HUES48 (cell line): ENCODE measurements at regions not wholly inside any gene's neighbourhood (a gene's known extent, or its start where the extent isn't known, plus 50 kb on each side); places are given as distances from the start of the nearest gene placed in this dataset.
"Not testable (repeated sequence)": the region's sequence is repeated elsewhere in the genome, so short reads cannot be mapped to it uniquely, and the experiment has no call there.

ENCODE experiments used
- H3K27ac ChIP-seq: one replicate; pipeline ENCODE4 v1.7.0; 2013; ENCODE audit warnings: low read depth, low read length, inconsistent platforms
- H3K27me3 ChIP-seq: 2 replicates; pipeline ENCODE4 v1.6.1; 2013; ENCODE audit warnings: mild to moderate bottlenecking, low read length; ENCODE audit not compliant: control insufficient read depth, insufficient read depth
- H3K36me3 ChIP-seq: 2 replicates; pipeline ENCODE4 v1.6.1; 2013; ENCODE audit warnings: low read length; ENCODE audit not compliant: control insufficient read depth, insufficient read depth
- H3K4me1 ChIP-seq: 2 replicates; pipeline ENCODE4 v1.6.1; 2013; ENCODE audit warnings: mild to moderate bottlenecking, low read length; ENCODE audit not compliant: control insufficient read depth, insufficient read depth
- H3K4me3 ChIP-seq: 2 replicates; pipeline ENCODE4 v1.5.1; 2013; ENCODE audit warnings: mild to moderate bottlenecking, low read depth, low read length
- H3K9ac ChIP-seq: 2 replicates; pipeline ENCODE4 v1.6.1; 2013; ENCODE audit warnings: mild to moderate bottlenecking, low read depth, low read length, moderate library complexity
- H3K9me3 ChIP-seq: 2 replicates; pipeline ENCODE4 v1.6.1; 2013; ENCODE audit warnings: low read length; ENCODE audit not compliant: control insufficient read depth, insufficient read depth

- Histone ChIP-seq H3K9me3 (no peaks in the 10 kb centered on the region), H3K4me1 (peaks cover 12% of the 10 kb centered on the region; the same call in 1 of the 2 replicates), H3K36me3 (no peaks in the 10 kb centered on the region), H3K4me3 (no peak overlapping the region), H3K27ac (no peak overlapping the region), H3K9ac (no peak overlapping the region), H3K27me3 (no peaks in the 10 kb centered on the region)
Measured at GRCh38 chr7:94142281-94142680, 138.1 kb upstream of the BET1 start.

- Histone ChIP-seq H3K27ac (no peak overlapping the region), H3K9me3 (no peaks in the 10 kb centered on the region), H3K4me1 (peaks cover 12% of the 10 kb centered on the region; the same call in 1 of the 2 replicates), H3K27me3 (no peaks in the 10 kb centered on the region), H3K9ac (no peak overlapping the region), H3K36me3 (no peaks in the 10 kb centered on the region), H3K4me3 (no peak overlapping the region)
Measured at GRCh38 chr7:94145602-94146001, 141.4 kb upstream of the BET1 start.

GRCh38 chr7:94146408-94146807, 142.3 kb upstream of the BET1 start:
- Histone ChIP-seq H3K9ac (no peak overlapping the region), H3K9me3 (no peaks in the 10 kb centered on the region), H3K4me3 (no peak overlapping the region), H3K27me3 (no peaks in the 10 kb centered on the region), H3K36me3 (no peaks in the 10 kb centered on the region), H3K4me1 (peaks cover 5% of the 10 kb centered on the region; the same call in 1 of the 2 replicates), H3K27ac (no peak overlapping the region)

DNA sequence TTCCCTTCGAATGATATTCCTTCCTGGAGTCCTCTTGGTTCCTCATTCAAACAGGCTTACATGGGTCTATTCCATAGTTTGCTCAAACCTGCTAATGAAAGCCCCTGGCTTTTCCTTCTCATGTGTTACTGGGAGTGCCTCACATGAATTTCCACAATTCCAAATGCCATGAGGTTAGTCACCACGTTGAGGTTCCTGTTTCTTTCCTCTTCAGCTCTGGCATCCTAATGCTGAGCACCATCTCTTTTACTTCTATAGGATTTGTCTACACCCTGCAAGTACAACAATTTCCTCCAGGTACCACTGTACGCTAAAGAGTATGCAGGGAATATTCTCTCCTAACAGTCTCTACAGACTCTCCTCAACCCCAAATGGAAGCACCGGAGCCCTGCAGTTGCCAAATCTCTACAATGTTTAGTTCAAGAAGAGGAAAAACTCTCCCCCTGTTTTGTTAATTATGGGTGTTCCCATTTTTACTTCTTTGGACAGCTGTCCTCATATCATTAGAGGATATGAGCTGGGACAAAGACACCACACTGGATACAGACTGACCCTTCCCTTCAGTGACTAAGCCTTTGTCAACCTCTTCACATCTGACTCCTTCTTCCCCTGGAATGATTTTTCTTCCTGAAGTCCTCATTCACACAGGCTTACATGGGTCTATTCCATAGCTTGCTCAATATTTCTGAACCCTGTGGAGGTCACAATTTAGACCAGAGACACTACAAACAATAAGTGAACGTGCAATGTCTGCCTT, 145.8 kb upstream of the BET1 start:
- Histone ChIP-seq H3K27me3 (no peaks in the 10 kb centered on the region), H3K4me3 (no peak overlapping the region), H3K36me3 (no peaks in the 10 kb centered on the region), H3K9ac (no peak overlapping the region), H3K4me1 (peaks cover 4% of the 10 kb centered on the region), H3K27ac (no peak overlapping the region), H3K9me3 (no peaks in the 10 kb centered on the region)

DNA sequence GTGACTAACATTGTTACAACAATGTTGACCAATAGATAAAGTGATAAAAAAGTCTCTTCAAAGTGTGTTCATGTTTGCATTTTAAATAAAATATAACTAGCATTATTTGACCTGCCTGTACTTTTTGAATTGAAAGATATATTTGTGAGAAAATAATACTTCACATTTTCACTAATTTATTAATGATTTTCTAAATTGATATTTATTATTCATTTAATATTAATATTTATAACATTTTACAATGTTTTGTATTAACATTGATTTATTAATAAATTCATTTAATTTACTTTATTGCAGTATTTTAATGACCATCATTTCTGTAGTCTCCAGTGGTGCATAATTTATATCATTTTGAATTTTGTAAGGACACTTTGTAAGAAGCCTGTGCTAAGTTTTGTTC, 150.0 kb upstream of the BET1 start:
- no peaks in the 10 kb centered on the region for H3K27me3 ChIP-seq
- H3K4me3 ChIP-seq, result no peak overlapping the region
- H3K9me3 ChIP-seq, result no peaks in the 10 kb centered on the region
- H3K36me3 ChIP-seq, result no peaks in the 10 kb centered on the region
- no peak overlapping the region for H3K9ac ChIP-seq
- H3K4me1 ChIP-seq, result peaks cover 4% of the 10 kb centered on the region
- no peak overlapping the region for H3K27ac ChIP-seq

DNA sequence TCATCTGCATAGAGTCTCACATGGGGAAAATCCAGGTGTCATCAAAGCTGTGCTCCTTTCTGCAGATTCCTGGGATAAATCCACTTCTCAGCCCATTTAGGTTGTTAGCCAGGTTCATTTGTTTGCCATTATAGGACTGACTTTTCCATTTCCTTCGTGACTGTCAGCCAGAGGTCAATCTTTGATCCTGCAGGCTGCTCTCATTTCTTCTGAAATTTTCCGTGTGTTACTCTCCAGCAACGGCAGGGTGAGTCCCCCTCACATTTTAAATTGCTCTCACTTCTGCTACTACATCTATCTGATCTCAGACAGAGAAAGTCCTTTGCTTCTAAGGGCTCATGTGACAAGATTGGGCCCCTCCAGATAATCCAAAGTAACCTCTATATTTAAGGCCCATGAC, 150.7 kb upstream of the BET1 start:
- Histone ChIP-seq H3K36me3 (no peaks in the 10 kb centered on the region), H3K9me3 (no peaks in the 10 kb centered on the region), H3K4me1 (peaks cover 4% of the 10 kb centered on the region), H3K27me3 (no peaks in the 10 kb centered on the region), H3K27ac (no peak overlapping the region), H3K9ac (no peak overlapping the region), H3K4me3 (no peak overlapping the region)

DNA sequence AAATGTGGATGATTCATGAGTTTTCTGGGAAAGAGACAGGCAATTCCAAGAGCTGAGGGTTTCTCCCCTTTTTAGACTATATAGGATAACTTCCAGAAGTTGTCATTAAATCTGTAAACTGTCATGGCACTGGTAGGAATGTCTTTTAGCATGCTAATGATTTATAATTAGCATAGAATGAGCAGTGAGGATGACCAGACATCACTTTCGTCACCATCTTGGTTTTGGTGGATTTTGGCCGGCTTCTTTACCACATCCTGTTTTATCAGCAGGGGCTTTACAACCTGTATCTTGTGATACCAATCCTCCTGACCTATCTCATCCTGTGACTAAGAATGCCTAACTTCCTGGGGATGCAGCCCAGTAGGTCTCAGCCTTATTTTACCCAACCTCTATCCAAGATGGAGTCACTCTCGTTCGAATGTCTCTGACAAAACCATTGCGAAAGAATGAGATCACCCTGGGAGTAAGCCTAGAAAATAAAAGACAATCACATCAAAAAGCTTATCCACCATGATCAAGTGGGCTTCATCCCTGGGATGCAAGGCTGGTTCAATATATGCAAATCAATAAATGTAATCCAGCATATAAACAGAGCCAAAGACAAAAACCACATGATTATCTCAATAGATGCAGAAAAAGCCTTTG, 153.6 kb upstream of the BET1 start:
- not testable (repeated sequence) for H3K4me1 ChIP-seq, H3K9me3 ChIP-seq, H3K27ac ChIP-seq, H3K27me3 ChIP-seq, H3K4me3 ChIP-seq, H3K9ac ChIP-seq, H3K36me3 ChIP-seq

DNA sequence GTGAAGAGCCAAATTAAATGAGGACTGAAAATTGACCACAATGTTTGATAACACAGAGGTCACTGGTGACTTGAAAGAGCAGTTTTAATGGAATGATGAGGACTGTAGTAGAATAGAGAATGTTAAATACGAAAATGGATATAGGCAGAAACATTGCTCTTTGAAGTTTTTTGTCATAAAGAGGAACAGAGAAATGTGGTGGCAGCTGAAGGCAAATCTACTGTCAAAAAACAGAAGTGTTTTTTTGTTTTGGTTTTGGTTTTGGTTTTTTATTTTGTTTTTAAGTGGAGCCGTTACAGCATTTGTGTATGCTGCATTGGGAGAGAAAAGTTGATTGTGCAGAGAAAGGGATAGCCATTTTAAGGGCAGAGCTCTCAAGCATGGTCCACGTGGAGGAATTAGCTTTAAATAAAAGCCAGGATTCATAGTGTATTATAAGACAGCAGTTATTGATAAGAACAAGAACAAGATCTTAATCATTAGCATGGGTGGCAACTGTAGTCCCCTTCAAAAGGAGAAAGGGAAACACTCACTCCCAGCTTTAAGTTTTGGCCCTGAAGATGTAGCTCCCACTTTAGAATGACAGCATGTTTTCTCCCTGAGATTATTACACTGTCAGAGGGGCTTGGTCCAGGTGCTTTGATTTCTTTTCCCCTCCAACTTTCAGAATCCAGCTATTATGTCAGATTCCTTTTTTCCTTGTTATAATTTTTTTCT, 156.7 kb upstream of the BET1 start:
- no peaks in the 10 kb centered on the region for H3K4me1 ChIP-seq
- H3K4me3 ChIP-seq, result no peak overlapping the region
- H3K36me3 ChIP-seq, result no peaks in the 10 kb centered on the region
- H3K9me3 ChIP-seq, result peaks cover 7% of the 10 kb centered on the region; the same call in 1 of the 2 replicates
- no peak overlapping the region for H3K27ac ChIP-seq
- H3K9ac ChIP-seq, result no peak overlapping the region
- no peaks in the 10 kb centered on the region for H3K27me3 ChIP-seq

DNA sequence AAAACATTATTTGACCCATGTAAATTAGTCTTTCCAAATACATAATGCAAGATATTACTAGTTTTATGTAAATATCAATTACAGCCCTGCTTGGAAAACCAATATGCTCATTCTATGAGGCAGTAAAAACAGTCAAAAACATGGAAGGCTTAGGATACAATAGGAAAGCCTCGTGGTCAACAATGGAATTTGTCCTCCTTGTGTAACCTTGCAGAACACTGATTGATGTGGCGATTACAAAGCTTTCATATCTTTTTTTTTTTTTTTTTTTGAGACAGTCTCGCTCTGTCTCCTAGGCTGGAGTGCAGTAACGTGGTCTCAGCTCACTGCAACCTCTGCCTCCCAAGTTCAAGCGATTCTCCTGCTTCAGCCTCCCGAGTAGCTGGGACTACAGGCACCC, 157.3 kb upstream of the BET1 start:
- Histone ChIP-seq H3K9ac (no peak overlapping the region), H3K9me3 (peaks cover 10% of the 10 kb centered on the region), H3K27me3 (no peaks in the 10 kb centered on the region), H3K36me3 (no peaks in the 10 kb centered on the region), H3K27ac (no peak overlapping the region), H3K4me3 (no peak overlapping the region), H3K4me1 (no peaks in the 10 kb centered on the region)

DNA sequence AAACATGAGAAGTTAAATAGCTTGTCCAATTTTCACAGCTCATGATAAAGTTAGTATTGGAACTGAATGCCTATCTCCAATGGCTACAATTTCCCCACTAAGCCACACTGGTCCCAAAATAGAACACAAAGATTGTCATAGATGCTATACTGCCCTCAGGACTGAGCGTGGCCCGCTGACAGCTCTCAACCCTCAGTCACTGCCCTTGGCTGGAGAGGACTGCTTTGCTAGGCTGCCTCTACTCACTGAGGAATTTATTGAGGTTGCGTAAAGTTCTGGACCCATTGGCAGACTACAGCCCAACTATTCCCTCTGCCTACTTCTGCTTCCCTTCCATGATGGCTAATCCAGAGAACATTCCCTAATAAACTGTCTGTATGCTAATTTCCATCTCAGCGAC, 165.5 kb upstream of the BET1 start:
- Histone ChIP-seq H3K27me3 (no peaks in the 10 kb centered on the region), H3K27ac (no peak overlapping the region), H3K9ac (no peak overlapping the region), H3K36me3 (no peaks in the 10 kb centered on the region), H3K4me1 (no peaks in the 10 kb centered on the region), H3K4me3 (no peak overlapping the region), H3K9me3 (peaks cover 10% of the 10 kb centered on the region)

DNA sequence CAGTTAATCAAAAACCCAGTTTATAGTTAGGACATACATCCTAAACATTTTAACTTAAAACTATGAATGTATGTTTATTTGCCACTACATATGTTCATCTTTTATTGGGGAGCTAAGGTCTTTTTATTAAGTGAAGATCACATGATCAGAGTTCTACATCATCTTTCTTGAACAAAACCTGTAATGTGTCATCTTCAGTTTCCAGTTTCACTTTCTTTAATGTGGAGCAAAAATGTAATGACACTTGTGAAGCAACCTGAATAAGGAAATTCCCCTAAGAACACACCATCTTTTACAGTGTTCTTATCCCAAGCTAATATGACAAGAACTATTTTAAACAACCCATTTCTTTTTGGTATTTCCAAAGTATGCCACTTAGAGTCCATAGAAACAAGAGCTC, 166.7 kb upstream of the BET1 start:
- no peak overlapping the region for H3K9ac ChIP-seq
- no peaks in the 10 kb centered on the region for H3K27me3 ChIP-seq
- no peak overlapping the region for H3K4me3 ChIP-seq
- H3K4me1 ChIP-seq, result no peaks in the 10 kb centered on the region
- no peaks in the 10 kb centered on the region for H3K36me3 ChIP-seq
- peaks cover 4% of the 10 kb centered on the region; the same call in 1 of the 2 replicates for H3K9me3 ChIP-seq
- no peak overlapping the region for H3K27ac ChIP-seq
